WTC11 (cell line): ENCODE measurements at regions not wholly inside any gene's neighbourhood (a gene's known extent, or its start where the extent isn't known, plus 50 kb on each side); places are given as distances from the start of the nearest gene placed in this dataset.

ENCODE experiments used
- ATAC-seq: fragments of 200-7000 bp; cut with Tn5 transposase; 2 replicates; pipeline ENCODE4 v1.10.0; 2021; ENCODE audit warnings: mild to moderate bottlenecking, moderate library complexity
- CTCF ChIA-PET: fragments of 300-600 bp; sonication (Branson Sonifier 250); formaldehyde crosslinking; loops from one replicate; lab custom pipeline; 2021; ENCODE audit warnings: antibody characterized with exemption; lab: Charles Lee
- POLR2A ChIA-PET: fragments of 350-600 bp; sonication (Branson Sonifier 250); formaldehyde crosslinking; loops from one replicate; lab custom pipeline; 2021; ENCODE audit warnings: antibody characterized with exemption; lab: Charles Lee
- DNase-seq: peaks from one replicate; pipeline ENCODE4 v3.0.0; 2021; ENCODE audit warnings: low spot score
- H3K27ac Mint-ChIP-seq: 2 replicates; pipeline ENCODE4 v1.8.0; 2021; ENCODE audit warnings: mixed read lengths
- H3K27me3 Mint-ChIP-seq: 2 replicates; pipeline ENCODE4 v1.8.0; 2021; ENCODE audit warnings: low read depth, mild to moderate bottlenecking, moderate library complexity, mixed read lengths
- H3K36me3 Mint-ChIP-seq: 2 replicates; pipeline ENCODE4 v1.8.0; 2021; ENCODE audit warnings: mixed read lengths
- H3K4me1 Mint-ChIP-seq: 2 replicates; pipeline ENCODE4 v1.8.0; 2022; ENCODE audit warnings: mixed read lengths
- H3K4me3 Mint-ChIP-seq: 2 replicates; pipeline ENCODE4 v1.8.0; 2021; ENCODE audit warnings: mild to moderate bottlenecking, moderate library complexity, mixed read lengths
- H3K9me3 Mint-ChIP-seq: 2 replicates; pipeline ENCODE4 v1.8.0; 2021; ENCODE audit warnings: mixed read lengths
- AR ChIP-seq: fragments of 250-450 bp; sonication (Bioruptor Pico); IDR thresholded peaks from 2 replicates; pipeline ENCODE4 v1.9.0; 2021; ENCODE audit warnings: mild to moderate bottlenecking
- CREM ChIP-seq: sonication (generic); formaldehyde crosslinking; IDR thresholded peaks from 2 replicates; pipeline ENCODE4 v1.8.1; 2022; ENCODE audit warnings: mild to moderate bottlenecking, missing genetic modification reagents, moderate library complexity
- CTCF ChIP-seq: fragments of 200-600 bp; IDR thresholded peaks from 2 replicates; pipeline ENCODE4 v1.8.0; 2022; ENCODE audit warnings: antibody characterized with exemption
- ELF4 ChIP-seq: sonication (generic); formaldehyde crosslinking; IDR thresholded peaks from 2 replicates; pipeline ENCODE4 v1.8.1; 2022; ENCODE audit warnings: low read depth, mild to moderate bottlenecking, moderate library complexity, missing genetic modification reagents
- ESRRA ChIP-seq: sonication (generic); formaldehyde crosslinking; IDR thresholded peaks from 2 replicates; pipeline ENCODE4 v1.8.1; 2022; ENCODE audit warnings: mild to moderate bottlenecking, missing genetic modification reagents, borderline replicate concordance
- GRHL2 ChIP-seq: fragments of 250-450 bp; sonication (Bioruptor Pico); IDR thresholded peaks from 2 replicates; pipeline ENCODE4 v1.8.0; 2022; ENCODE audit warnings: mild to moderate bottlenecking, moderate library complexity; ENCODE audit not compliant: insufficient replicate concordance, severe bottlenecking
- GTF2I ChIP-seq: fragments of 250-450 bp; sonication (Bioruptor Pico); conservative IDR thresholded peaks from 2 replicates; pipeline ENCODE4 v1.4.0; 2021; ENCODE audit warnings: mild to moderate bottlenecking
- MYBL2 ChIP-seq: sonication (generic); formaldehyde crosslinking; IDR thresholded peaks from 2 replicates; pipeline ENCODE4 v1.8.1; 2023; ENCODE audit warnings: mild to moderate bottlenecking, moderate library complexity, missing genetic modification reagents
- NR2C2 ChIP-seq: sonication (generic); formaldehyde crosslinking; IDR thresholded peaks from 2 replicates; pipeline ENCODE4 v1.8.0; 2022; ENCODE audit warnings: mild to moderate bottlenecking, missing genetic modification reagents
- RORB ChIP-seq: fragments of 250-450 bp; sonication (Bioruptor Pico); IDR thresholded peaks from 2 replicates; pipeline ENCODE4 v1.9.0; 2021; ENCODE audit warnings: mild to moderate bottlenecking
- SOX15 ChIP-seq: fragments of 250-450 bp; sonication (Bioruptor Pico); IDR thresholded peaks from 2 replicates; pipeline ENCODE4 v1.9.0; 2021; ENCODE audit warnings: mild to moderate bottlenecking
- TEAD1 ChIP-seq: sonication (generic); formaldehyde crosslinking; IDR thresholded peaks from 2 replicates; pipeline ENCODE4 v1.8.0; 2022; ENCODE audit warnings: mild to moderate bottlenecking, missing genetic modification reagents
- ZNF416 ChIP-seq: fragments of 250-450 bp; sonication (Bioruptor Pico); IDR thresholded peaks from 2 replicates; pipeline ENCODE4 v1.9.0; 2021; ENCODE audit warnings: mild to moderate bottlenecking, inconsistent platforms
- ZNF512 ChIP-seq: sonication (generic); formaldehyde crosslinking; IDR thresholded peaks from 2 replicates; pipeline ENCODE4 v1.8.1; 2022; ENCODE audit warnings: missing genetic modification reagents, borderline replicate concordance
- ZNF671 ChIP-seq: fragments of 250-450 bp; sonication (Bioruptor Pico); IDR thresholded peaks from 2 replicates; pipeline ENCODE4 v1.8.0; 2021; ENCODE audit warnings: mild to moderate bottlenecking
- TF ChIP-seq, protein P1 (sequence below): sonication (generic); formaldehyde crosslinking; IDR thresholded peaks from 2 replicates; pipeline ENCODE4 v1.8.1; 2023; ENCODE audit warnings: mild to moderate bottlenecking, moderate library complexity, missing genetic modification reagents
- TF ChIP-seq, protein P2 (sequence below): sonication (generic); formaldehyde crosslinking; IDR thresholded peaks from 2 replicates; pipeline ENCODE4 v1.8.0; 2022; ENCODE audit warnings: mild to moderate bottlenecking, missing genetic modification reagents
- TF ChIP-seq, protein P3 (sequence below): fragments of 250-450 bp; sonication (Bioruptor Pico); IDR thresholded peaks from 2 replicates; pipeline ENCODE4 v2.1.2; 2022; ENCODE audit warnings: mild to moderate bottlenecking, moderate library complexity
- TF ChIP-seq, protein P4 (sequence below): fragments of 250-450 bp; sonication (Bioruptor Pico); IDR thresholded peaks from 2 replicates; pipeline ENCODE4 v1.9.0; 2021; ENCODE audit warnings: moderate library complexity, mild to moderate bottlenecking, inconsistent platforms, borderline replicate concordance

GRCh38 chr4:94115687-94116086 is 92.0 kb upstream of the SMARCAD1 start (continued):
- TF ChIP-seq GRHL2 (CRISPR knock-in tag) (no peak), ZNF671 (no peak)

DNA sequence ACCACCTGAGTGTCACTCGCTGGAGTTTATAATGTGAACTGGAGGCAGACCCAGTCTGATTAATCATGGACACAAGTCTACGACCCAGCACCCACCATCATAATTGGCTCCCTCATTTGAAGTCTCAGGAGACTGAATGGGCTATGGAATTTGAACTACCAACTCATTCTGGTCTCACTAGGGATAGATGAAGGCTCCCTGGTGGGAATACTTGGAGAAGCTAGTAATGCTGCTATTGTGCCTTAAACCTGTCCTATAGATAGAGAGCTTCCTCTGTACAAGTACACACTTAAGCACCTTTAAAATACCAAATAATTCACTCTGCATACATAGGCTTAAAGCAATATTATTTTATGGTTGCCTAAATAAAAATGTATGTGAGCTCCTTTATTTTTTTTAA is 90.8 kb upstream of the SMARCAD1 start:
- DNase-seq, result no peak
- ATAC-seq, result peak; percentile 58; the same call in 1 of the 2 replicates
- peaks cover 9% of the 10 kb centered on the region for H3K4me1 Mint-ChIP-seq
- no peaks in the 10 kb centered on the region; the same call in 1 of the 2 replicates for H3K27me3 Mint-ChIP-seq
- ChIA-PET CTCF (interaction anchor here (1.6 kb wide), 1 partner anchor 9 kb away, joined by 9 read pairs; no protein-coding TSS in a partner anchor), POLR2A (no interaction called here)
- no peaks in the 10 kb centered on the region for H3K36me3 Mint-ChIP-seq
- no peaks in the 10 kb centered on the region for H3K9me3 Mint-ChIP-seq
- H3K4me3 Mint-ChIP-seq, result no peak overlapping the region
- H3K27ac Mint-ChIP-seq, result no peak overlapping the region
- no peak for TF ChIP-seq CTCF
- TF ChIP-seq NR2C2 (CRISPR knock-in tag), result no peak
- no peak for TF ChIP-seq SOX15 (CRISPR knock-in tag)

DNA sequence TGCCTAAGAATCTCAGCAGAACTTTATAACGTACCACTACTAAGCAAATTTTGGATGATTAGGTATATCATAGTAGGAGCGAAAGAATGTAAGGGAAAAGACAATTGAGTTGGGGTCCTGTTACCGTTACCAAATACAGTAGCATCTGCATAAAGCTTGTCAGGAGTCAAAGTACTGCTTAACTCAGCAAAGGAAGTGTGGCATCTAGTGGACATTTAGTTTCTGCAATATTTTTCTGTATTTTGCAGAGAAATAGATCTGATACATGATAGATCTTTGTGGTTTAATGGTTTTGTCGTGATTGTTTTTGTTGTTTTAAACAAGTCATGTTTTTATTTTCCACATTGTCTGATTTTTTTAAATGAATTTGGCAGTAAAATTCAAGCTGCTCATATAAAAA is 81.0 kb upstream of the SMARCAD1 start:
- DNase-seq (no peak), ATAC-seq (peak; percentile 77)
- no peaks in the 10 kb centered on the region; the same call in 1 of the 2 replicates for H3K27me3 Mint-ChIP-seq
- POLR2A ChIA-PET, result no interaction called here
- no peak overlapping the region for H3K27ac Mint-ChIP-seq
- peaks cover 5% of the 10 kb centered on the region; the same call in 1 of the 2 replicates for H3K4me1 Mint-ChIP-seq
- CTCF ChIA-PET, result interaction anchor here (0.6 to 1.7 kb wide), 14 partner anchors 10 to 417 kb away, joined by 3 to 10 read pairs (median 4); no protein-coding TSS in a partner anchor
- H3K9me3 Mint-ChIP-seq, result no peaks in the 10 kb centered on the region
- no peak overlapping the region for H3K4me3 Mint-ChIP-seq
- H3K36me3 Mint-ChIP-seq, result no peaks in the 10 kb centered on the region
- no peak for TF ChIP-seq CREM (CRISPR knock-in tag)
- no peak for TF ChIP-seq ZNF512 (CRISPR knock-in tag)
- TF ChIP-seq ESRRA (CRISPR knock-in tag), result no peak
- TF ChIP-seq, protein P1, sequence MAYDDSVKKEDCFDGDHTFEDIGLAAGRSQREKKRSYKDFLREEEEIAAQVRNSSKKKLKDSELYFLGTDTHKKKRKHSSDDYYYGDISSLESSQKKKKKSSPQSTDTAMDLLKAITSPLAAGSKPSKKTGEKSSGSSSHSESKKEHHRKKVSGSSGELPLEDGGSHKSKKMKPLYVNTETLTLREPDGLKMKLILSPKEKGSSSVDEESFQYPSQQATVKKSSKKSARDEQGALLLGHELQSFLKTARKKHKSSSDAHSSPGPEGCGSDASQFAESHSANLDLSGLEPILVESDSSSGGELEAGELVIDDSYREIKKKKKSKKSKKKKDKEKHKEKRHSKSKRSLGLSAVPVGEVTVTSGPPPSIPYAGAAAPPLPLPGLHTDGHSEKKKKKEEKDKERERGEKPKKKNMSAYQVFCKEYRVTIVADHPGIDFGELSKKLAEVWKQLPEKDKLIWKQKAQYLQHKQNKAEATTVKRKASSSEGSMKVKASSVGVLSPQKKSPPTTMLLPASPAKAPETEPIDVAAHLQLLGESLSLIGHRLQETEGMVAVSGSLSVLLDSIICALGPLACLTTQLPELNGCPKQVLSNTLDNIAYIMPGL, result no peak
- TF ChIP-seq, protein P2, sequence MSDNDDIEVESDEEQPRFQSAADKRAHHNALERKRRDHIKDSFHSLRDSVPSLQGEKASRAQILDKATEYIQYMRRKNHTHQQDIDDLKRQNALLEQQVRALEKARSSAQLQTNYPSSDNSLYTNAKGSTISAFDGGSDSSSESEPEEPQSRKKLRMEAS (CRISPR knock-in tag), result no peak
- TF ChIP-seq, protein P3, sequence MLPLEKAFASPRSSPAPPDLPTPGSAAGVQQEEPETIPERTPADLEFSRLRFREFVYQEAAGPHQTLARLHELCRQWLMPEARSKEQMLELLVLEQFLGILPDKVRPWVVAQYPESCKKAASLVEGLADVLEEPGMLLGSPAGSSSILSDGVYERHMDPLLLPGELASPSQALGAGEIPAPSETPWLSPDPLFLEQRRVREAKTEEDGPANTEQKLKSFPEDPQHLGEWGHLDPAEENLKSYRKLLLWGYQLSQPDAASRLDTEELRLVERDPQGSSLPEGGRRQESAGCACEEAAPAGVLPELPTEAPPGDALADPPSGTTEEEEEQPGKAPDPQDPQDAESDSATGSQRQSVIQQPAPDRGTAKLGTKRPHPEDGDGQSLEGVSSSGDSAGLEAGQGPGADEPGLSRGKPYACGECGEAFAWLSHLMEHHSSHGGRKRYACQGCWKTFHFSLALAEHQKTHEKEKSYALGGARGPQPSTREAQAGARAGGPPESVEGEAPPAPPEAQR (CRISPR knock-in tag), result no peak
- no peak for TF ChIP-seq GTF2I (CRISPR knock-in tag)
- TF ChIP-seq, protein P4, sequence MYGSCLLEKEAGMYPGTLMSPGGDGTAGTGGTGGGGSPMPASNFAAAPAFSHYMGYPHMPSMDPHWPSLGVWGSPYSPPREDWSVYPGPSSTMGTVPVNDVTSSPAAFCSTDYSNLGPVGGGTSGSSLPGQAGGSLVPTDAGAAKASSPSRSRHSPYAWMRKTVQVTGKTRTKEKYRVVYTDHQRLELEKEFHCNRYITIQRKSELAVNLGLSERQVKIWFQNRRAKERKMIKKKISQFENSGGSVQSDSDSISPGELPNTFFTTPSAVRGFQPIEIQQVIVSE, result no peak
- no peak for TF ChIP-seq GRHL2 (CRISPR knock-in tag)
- TF ChIP-seq MYBL2 (CRISPR knock-in tag), result no peak
- no peak for TF ChIP-seq RORB (CRISPR knock-in tag)
- no peak for TF ChIP-seq TEAD1
- no peak for TF ChIP-seq AR (CRISPR knock-in tag)
- TF ChIP-seq ZNF416 (CRISPR knock-in tag), result no peak
- TF ChIP-seq ELF4 (CRISPR knock-in tag), result no peak
